Neural cell (in vitro differentiated cells): ENCODE measurements at regions not wholly inside any gene's neighbourhood (a gene's known extent, or its start where the extent isn't known, plus 50 kb on each side); places are given as distances from the start of the nearest gene placed in this dataset.

Experiments used
- SMC3 ChIP-seq: fragments of 450-650 bp; conservative IDR thresholded peaks from 2 replicates; pipeline ENCODE4 v1.6.1; 2014; ENCODE audit warnings: antibody characterized with exemption, mild to moderate bottlenecking, moderate library complexity; ENCODE audit not compliant: poor library complexity
- TAF1 ChIP-seq: IDR thresholded peaks from 2 replicates; pipeline ENCODE4 v1.6.1; 2012; ENCODE audit warnings: low read depth

DNA sequence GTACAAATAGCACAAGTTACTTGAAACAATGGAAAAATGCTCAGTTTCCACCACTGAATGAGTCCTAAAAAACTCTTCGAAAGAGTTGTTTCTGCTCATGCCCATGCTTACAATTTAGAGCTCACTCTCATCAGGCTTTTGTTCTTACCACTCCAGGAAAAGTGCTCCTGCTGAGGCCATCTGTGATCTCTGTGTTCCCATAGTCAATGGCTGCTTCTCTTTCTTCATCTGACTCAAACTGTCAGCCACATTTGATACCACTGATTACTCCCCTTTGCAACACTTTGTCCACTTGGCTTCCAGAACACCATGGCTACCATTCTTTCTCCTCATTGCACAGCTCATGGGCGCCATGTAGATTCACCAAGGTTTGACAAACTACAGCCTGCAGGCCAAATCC is 80.0 kb upstream of the SLC34A2 start:
- no peak for TF ChIP-seq TAF1
- TF ChIP-seq SMC3, result no peak
